ENCODE measurements at regions not wholly inside any gene's neighbourhood (a gene's known extent, or its start where the extent isn't known, plus 50 kb on each side); places are given as distances from the start of the nearest gene placed in this dataset.

DNA sequence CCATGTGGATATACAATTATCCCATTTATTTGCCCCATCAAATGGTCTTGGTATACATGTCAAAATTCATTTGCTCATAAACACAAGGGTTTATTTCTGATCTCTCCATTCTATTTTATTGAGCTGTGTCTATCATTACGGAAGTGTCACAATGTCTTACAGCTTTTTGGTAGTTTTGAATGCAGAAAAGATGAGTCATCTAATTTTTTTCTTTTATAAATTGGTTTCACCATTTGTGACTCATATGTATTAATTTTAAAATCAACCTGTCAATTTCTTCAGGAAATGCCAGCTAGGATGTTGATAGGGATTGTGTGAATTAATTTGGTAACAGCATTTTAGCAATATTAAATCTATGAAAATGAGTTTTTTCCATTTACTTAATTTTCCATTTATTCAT is 2549.4 kb downstream of the PCDH9 start:
- Histone ChIP-seq H3K9me3 (ENCODE audit: control insufficient read depth, low read length) (no peaks in the 10 kb centered on the region), H3K4me3 (ENCODE audit: low read length) (no peak overlapping the region), H3K27me3 (ENCODE audit: control insufficient read depth, insufficient read depth) (no peaks in the 10 kb centered on the region), H3K4me1 (ENCODE audit: control insufficient read depth, insufficient read depth, low read length) (no peaks in the 10 kb centered on the region), H3K27ac (ENCODE audit: low read length) (no peak overlapping the region)
- ATAC-seq: no peak
- intact Hi-C loops (cut with DNase I): no loop called here
- no peak for DNase-seq
- WGBS: 92% methylated on average over 1 of the region's 1 CpG

DNA sequence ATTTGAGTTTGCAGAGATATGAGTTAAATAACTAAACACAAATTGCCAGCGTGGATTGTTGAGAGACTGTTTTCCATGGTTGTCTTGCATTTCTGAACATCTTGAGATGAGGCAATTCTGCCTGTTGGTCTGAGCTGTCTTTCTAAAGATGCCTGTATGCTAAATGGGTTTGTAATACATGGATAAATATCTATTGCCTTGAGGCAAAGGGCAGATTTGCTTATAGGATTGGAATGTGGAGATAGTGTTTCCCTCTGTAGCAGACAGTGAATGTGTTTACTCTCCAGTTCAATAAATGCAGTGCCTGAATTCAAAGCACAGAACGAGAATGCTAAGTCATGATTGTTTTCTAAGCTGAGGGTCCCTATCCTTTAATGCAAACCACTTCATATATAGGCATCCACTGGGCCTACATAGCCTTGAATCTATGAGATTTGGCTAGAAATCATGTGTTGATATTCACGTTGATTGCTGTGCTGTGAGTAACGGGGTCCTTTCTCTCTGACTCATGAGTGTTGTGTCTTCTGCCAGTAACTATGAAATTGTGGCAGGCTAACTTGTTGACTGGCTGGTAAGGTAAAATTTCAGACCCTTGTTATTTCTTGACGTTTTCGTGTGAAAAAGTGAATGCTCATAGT is 2554.8 kb downstream of the PCDH9 start:
- Histone ChIP-seq H3K27ac (ENCODE audit: low read length) (no peak overlapping the region), H3K9me3 (ENCODE audit: control insufficient read depth, low read length) (no peaks in the 10 kb centered on the region), H3K4me1 (ENCODE audit: control insufficient read depth, insufficient read depth, low read length) (no peaks in the 10 kb centered on the region), H3K27me3 (ENCODE audit: control insufficient read depth, insufficient read depth) (no peaks in the 10 kb centered on the region), H3K4me3 (ENCODE audit: low read length) (no peak overlapping the region)
- no peak for DNase-seq
- 73% methylated on average over 6 of the region's 6 CpGs for WGBS
- intact Hi-C loops (cut with DNase I): no loop called here
- no peak for ATAC-seq

DNA sequence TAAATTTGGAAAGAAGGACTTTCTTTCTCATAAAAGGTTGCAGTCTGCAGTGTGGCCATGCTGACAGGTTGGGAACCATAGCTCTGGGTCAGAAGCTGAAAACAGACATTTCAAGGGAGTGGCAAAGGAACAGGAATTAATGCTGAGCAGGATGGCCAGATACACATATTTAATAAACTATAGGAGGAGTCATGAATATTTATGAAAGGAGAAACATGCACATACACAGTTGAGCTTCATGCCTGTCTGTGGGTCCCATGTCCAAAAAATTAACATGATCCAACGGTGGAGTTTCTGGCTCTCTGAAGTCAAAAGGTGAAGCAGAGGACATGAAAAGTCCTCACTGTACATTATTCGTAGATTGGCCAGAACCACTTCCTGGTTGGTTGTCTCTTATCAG is 2556.0 kb downstream of the PCDH9 start:
- WGBS: 54% methylated on average over 2 of the region's 2 CpGs
- intact Hi-C loops (cut with DNase I): no loop called here
- Histone ChIP-seq H3K4me3 (ENCODE audit: low read length) (no peak overlapping the region), H3K4me1 (ENCODE audit: control insufficient read depth, insufficient read depth, low read length) (no peaks in the 10 kb centered on the region), H3K9me3 (ENCODE audit: control insufficient read depth, low read length) (no peaks in the 10 kb centered on the region), H3K27me3 (ENCODE audit: control insufficient read depth, insufficient read depth) (no peaks in the 10 kb centered on the region), H3K27ac (ENCODE audit: low read length) (no peak overlapping the region)
- DNase-seq: no peak
- no peak for ATAC-seq

GRCh38 chr13:64672751-64673150 is 2557.4 kb downstream of the PCDH9 start:
- ATAC-seq (no peak), DNase-seq (no peak)
- 88% methylated on average over 2 of the region's 2 CpGs for WGBS
- no peaks in the 10 kb centered on the region for H3K9me3 ChIP-seq (ENCODE audit: control insufficient read depth, low read length)
- H3K4me1 ChIP-seq (ENCODE audit: control insufficient read depth, insufficient read depth, low read length): no peaks in the 10 kb centered on the region
- intact Hi-C loops (cut with DNase I): no loop called here
- H3K4me3 ChIP-seq (ENCODE audit: low read length): no peak overlapping the region
- H3K27me3 ChIP-seq (ENCODE audit: control insufficient read depth, insufficient read depth): no peaks in the 10 kb centered on the region
- H3K27ac ChIP-seq (ENCODE audit: low read length): no peak overlapping the region

DNA sequence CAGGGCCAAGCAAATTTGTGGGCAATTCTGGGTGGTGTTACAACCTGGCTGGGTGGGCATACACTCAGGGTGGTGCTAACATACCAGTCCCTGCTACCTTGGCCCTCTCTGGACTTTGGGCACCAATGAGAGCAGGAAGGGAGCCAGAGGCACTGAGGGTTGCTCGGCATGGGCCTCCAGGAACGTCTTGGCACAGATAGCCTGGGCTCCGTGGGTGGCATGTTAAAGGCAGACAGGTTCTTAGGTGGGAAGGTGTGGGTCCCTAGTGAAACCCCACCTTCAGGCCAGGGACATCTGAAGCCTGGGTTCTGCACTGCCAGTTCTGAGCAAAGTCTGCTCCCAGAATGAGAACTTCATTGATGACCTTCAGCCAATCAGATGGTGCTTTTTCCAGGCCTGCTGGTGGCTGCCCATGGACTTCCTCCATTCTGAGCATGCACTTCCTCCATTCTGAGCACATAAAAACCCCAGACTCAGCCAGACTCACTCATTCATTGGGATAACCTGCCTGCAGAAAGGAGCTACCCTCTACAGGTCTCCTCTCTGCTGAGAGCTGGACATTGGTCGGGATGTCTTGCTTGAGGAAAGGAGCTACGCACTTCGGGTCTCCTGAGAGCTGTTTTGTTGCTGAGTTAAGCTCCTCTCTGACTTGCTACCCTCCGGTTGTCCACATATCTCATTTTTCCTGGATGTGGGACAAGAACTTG is 2567.1 kb downstream of the PCDH9 start:
- intact Hi-C loops (cut with DNase I): no loop called here
- Histone ChIP-seq H3K4me1 (ENCODE audit: control insufficient read depth, insufficient read depth, low read length) (no peaks in the 10 kb centered on the region), H3K4me3 (ENCODE audit: low read length) (no peak overlapping the region), H3K9me3 (ENCODE audit: control insufficient read depth, low read length) (no peaks in the 10 kb centered on the region), H3K27ac (ENCODE audit: low read length) (no peak overlapping the region), H3K27me3 (ENCODE audit: control insufficient read depth, insufficient read depth) (no peaks in the 10 kb centered on the region)
- ATAC-seq (no peak), DNase-seq (no peak)
- 85% methylated on average over 7 of the region's 7 CpGs for WGBS

DNA sequence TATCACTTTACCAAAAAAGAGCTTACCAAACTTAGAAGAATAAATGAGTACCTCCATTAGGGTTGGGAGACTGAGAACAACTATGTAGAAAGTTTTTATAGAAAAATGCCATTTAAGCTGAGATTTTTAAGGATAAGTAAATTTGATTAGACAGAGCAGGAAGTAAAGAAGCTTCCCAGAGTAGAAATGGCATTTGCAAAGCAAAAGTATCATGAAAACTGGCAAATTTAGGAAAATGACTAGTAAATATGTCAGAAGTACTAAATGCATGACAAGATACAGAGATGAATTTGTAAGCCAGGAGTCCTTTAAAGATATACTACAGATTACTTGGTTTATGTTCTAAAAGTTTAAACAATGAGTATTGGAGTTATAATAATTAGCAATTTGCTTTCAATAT is 2581.8 kb downstream of the PCDH9 start:
- DNase-seq: no peak
- no peaks in the 10 kb centered on the region for H3K4me1 ChIP-seq (ENCODE audit: control insufficient read depth, insufficient read depth, low read length)
- no peak overlapping the region for H3K27ac ChIP-seq (ENCODE audit: low read length)
- H3K9me3 ChIP-seq (ENCODE audit: control insufficient read depth, low read length): no peaks in the 10 kb centered on the region
- H3K4me3 ChIP-seq (ENCODE audit: low read length): no peak overlapping the region
- no peaks in the 10 kb centered on the region for H3K27me3 ChIP-seq (ENCODE audit: control insufficient read depth, insufficient read depth)
- no peak for ATAC-seq
- intact Hi-C loops (cut with DNase I): no loop called here

- H3K4me1 ChIP-seq (ENCODE audit: control insufficient read depth, insufficient read depth, low read length): no peaks in the 10 kb centered on the region
- H3K27me3 ChIP-seq (ENCODE audit: control insufficient read depth, insufficient read depth): no peaks in the 10 kb centered on the region
- H3K27ac ChIP-seq (ENCODE audit: low read length): no peak overlapping the region
- intact Hi-C loops (cut with DNase I): no loop called here
- ATAC-seq: no peak
- no peaks in the 10 kb centered on the region for H3K9me3 ChIP-seq (ENCODE audit: control insufficient read depth, low read length)
- no peak for DNase-seq
- 78% methylated on average over 2 of the region's 2 CpGs for WGBS
- H3K4me3 ChIP-seq (ENCODE audit: low read length): no peak overlapping the region
These were observed 2587.1 kb downstream of the PCDH9 start for GRCh38 chr13:64643066-64643465.

DNA sequence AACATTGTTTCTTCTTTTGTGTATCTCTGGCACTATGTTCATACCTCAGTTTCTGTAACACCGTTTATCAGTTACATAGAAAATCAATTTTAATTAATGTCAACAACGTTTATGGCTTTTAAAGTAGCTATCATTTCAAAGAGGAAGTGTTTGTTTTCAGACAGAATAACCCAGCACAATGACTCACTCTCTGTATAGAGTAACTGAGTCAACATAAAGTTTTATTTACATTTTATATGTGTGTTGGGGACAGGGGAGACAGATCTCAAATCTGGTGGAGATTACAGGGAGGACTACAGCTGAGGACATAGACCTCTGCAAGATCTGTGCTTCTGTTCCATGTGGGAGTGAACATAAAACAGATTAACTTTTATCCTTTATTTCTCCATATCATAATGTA is 2590.1 kb downstream of the PCDH9 start:
- no peak overlapping the region for H3K4me3 ChIP-seq (ENCODE audit: low read length)
- H3K4me1 ChIP-seq (ENCODE audit: control insufficient read depth, insufficient read depth, low read length): no peaks in the 10 kb centered on the region
- WGBS: 51% methylated on average over 2 of the region's 2 CpGs
- H3K27me3 ChIP-seq (ENCODE audit: control insufficient read depth, insufficient read depth): no peaks in the 10 kb centered on the region
- ATAC-seq: no peak
- no peaks in the 10 kb centered on the region for H3K9me3 ChIP-seq (ENCODE audit: control insufficient read depth, low read length)
- intact Hi-C loops (cut with DNase I): no loop called here
- DNase-seq: no peak
- no peak overlapping the region for H3K27ac ChIP-seq (ENCODE audit: low read length)

GRCh38 chr13:64639206-64639605 is 2590.9 kb downstream of the PCDH9 start:
- Histone ChIP-seq H3K4me1 (ENCODE audit: control insufficient read depth, insufficient read depth, low read length) (no peaks in the 10 kb centered on the region), H3K9me3 (ENCODE audit: control insufficient read depth, low read length) (no peaks in the 10 kb centered on the region), H3K4me3 (ENCODE audit: low read length) (no peak overlapping the region), H3K27me3 (ENCODE audit: control insufficient read depth, insufficient read depth) (no peaks in the 10 kb centered on the region), H3K27ac (ENCODE audit: low read length) (no peak overlapping the region)
- intact Hi-C loops (cut with DNase I): no loop called here
- DNase-seq (no peak), ATAC-seq (no peak)
- 84% methylated on average over 3 of the region's 3 CpGs for WGBS

DNA sequence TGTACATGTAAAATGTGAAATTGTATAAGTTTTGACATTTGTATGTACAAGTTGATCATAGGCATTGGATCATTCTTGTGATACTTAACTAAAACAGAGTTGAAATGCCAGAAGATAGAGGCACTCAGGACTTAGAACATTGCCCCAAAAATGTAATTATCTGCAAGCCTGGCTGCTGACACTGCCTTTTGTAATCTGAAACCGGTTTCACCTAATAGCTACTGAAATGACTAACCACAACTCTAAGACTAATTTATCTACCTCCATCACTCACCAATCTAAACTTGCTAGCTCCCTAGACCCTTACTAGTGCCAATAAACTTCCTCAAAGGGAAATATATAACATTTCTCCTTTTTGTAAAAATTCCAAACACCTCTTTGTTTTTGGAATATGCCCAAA is 2596.2 kb downstream of the PCDH9 start:
- Histone ChIP-seq H3K27ac (ENCODE audit: low read length) (no peak overlapping the region), H3K27me3 (ENCODE audit: control insufficient read depth, insufficient read depth) (no peaks in the 10 kb centered on the region), H3K4me1 (ENCODE audit: control insufficient read depth, insufficient read depth, low read length) (no peaks in the 10 kb centered on the region), H3K4me3 (ENCODE audit: low read length) (no peak overlapping the region), H3K9me3 (ENCODE audit: control insufficient read depth, low read length) (no peaks in the 10 kb centered on the region)
- DNase-seq (no peak), ATAC-seq (no peak)
- WGBS: 61% methylated on average over 1 of the region's 1 CpG
- intact Hi-C loops (cut with DNase I): no loop called here

- H3K27me3 ChIP-seq (ENCODE audit: control insufficient read depth, insufficient read depth): no peaks in the 10 kb centered on the region
- H3K27ac ChIP-seq (ENCODE audit: low read length): no peak overlapping the region
- WGBS: 46% methylated on average over 1 of the region's 1 CpG
- H3K4me1 ChIP-seq (ENCODE audit: control insufficient read depth, insufficient read depth, low read length): no peaks in the 10 kb centered on the region
- DNase-seq (no peak), ATAC-seq (no peak)
- H3K4me3 ChIP-seq (ENCODE audit: low read length): no peak overlapping the region
- H3K9me3 ChIP-seq (ENCODE audit: control insufficient read depth, low read length): no peaks in the 10 kb centered on the region
- intact Hi-C loops (cut with DNase I): no loop called here
These were observed 2602.5 kb downstream of the PCDH9 start for GRCh38 chr13:64627654-64628053.

DNA sequence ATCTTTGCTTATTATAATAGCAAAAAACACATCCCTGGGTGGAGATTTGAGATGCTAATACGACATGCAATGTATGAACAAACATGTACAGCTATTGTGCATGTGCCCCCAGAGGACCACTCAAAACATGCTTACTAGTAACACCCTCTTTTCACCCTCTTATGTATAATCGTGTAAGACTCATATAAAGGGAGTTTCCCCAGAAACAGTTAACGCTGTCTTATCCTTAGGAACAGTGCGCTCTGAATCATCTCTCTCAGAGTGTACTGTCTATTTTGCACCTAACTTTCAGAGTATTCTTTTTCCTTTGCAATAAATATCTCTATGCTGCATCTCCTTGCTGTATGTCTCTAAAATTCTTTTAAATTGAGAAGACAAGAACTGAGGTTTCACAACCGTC is 2604.0 kb downstream of the PCDH9 start:
- ATAC-seq (no peak), DNase-seq (no peak)
- no peak overlapping the region for H3K27ac ChIP-seq (ENCODE audit: low read length)
- WGBS: 88% methylated on average over 5 of the region's 5 CpGs
- H3K9me3 ChIP-seq (ENCODE audit: control insufficient read depth, low read length): no peaks in the 10 kb centered on the region
- intact Hi-C loops (cut with DNase I): no loop called here
- H3K4me3 ChIP-seq (ENCODE audit: low read length): no peak overlapping the region
- H3K4me1 ChIP-seq (ENCODE audit: control insufficient read depth, insufficient read depth, low read length): no peaks in the 10 kb centered on the region
- H3K27me3 ChIP-seq (ENCODE audit: control insufficient read depth, insufficient read depth): no peaks in the 10 kb centered on the region
